ENCODE measurements at regions not wholly inside any gene's neighbourhood (a gene's known extent, or its start where the extent isn't known, plus 50 kb on each side); places are given as distances from the start of the nearest gene placed in this dataset.

- 57 to 71% (median 61%) methylated on average over 3 of the region's 3 CpGs for WGBS, 4 donors
- DNase-seq (no peak), ATAC-seq (no peak)
- Histone ChIP-seq H3K9me3 (no peaks in the 10 kb centered on the region), H3K36me3 (no peaks in the 10 kb centered on the region), H3K4me1 (no peaks in the 10 kb centered on the region), H3K27me3 (no peaks in the 10 kb centered on the region), H3K4me3 (no peak overlapping the region), H3K27ac (no peak overlapping the region)
- TF ChIP-seq CTCF (IDR thresholded peaks at IDR 0.05) (no peak), POLR2A (IDR thresholded peaks at IDR 0.05) (no peak)
- intact Hi-C loops (cut with DNase I), result no loop called here
These were observed 218.3 kb upstream of the SOX2 start for GRCh38 chr3:181493423-181493822.

- Histone ChIP-seq H3K4me3 (no peak overlapping the region), H3K36me3 (no peaks in the 10 kb centered on the region), H3K4me1 (no peaks in the 10 kb centered on the region), H3K9me3 (no peaks in the 10 kb centered on the region), H3K27me3 (no peaks in the 10 kb centered on the region), H3K27ac (no peak overlapping the region)
- ATAC-seq (no peak), DNase-seq (no peak)
- 83 to 92% (median 86%) methylated on average over 3 of the region's 3 CpGs for WGBS, 4 donors
- TF ChIP-seq POLR2A (IDR thresholded peaks at IDR 0.05) (no peak), CTCF (IDR thresholded peaks at IDR 0.05) (no peak)
- intact Hi-C loops (cut with DNase I), result no loop called here
These were observed 223.2 kb upstream of the SOX2 start for GRCh38 chr3:181488536-181488935.

- ATAC-seq, result no peak
- no peak for TF ChIP-seq CTCF (IDR thresholded peaks at IDR 0.05)
- TF ChIP-seq POLR2A (IDR thresholded peaks at IDR 0.05), result no peak
- Histone ChIP-seq H3K9me3 (no peaks in the 10 kb centered on the region), H3K27ac (no peak overlapping the region), H3K4me3 (no peak overlapping the region), H3K36me3 (no peaks in the 10 kb centered on the region), H3K4me1 (no peaks in the 10 kb centered on the region), H3K27me3 (no peaks in the 10 kb centered on the region)
- DNase-seq, result no peak
- 62 to 77% (median 66%) methylated on average over 5 of the region's 5 CpGs for WGBS, 4 donors
- intact Hi-C loops (cut with DNase I), result no loop called here
These were observed 224.3 kb upstream of the SOX2 start for GRCh38 chr3:181487236-181487978.

GRCh38 chr3:181486141-181486885 lies 225.4 kb upstream of the SOX2 start:
- DNase-seq (no peak), ATAC-seq (no peak)
- intact Hi-C loops (cut with DNase I), result no loop called here
- Histone ChIP-seq H3K27ac (no peak overlapping the region), H3K27me3 (no peaks in the 10 kb centered on the region), H3K36me3 (no peaks in the 10 kb centered on the region), H3K9me3 (no peaks in the 10 kb centered on the region), H3K4me1 (no peaks in the 10 kb centered on the region), H3K4me3 (no peak overlapping the region)
- 31 to 44% (median 35%) methylated on average over 7 of the region's 7 CpGs for WGBS, 4 donors
- TF ChIP-seq CTCF (IDR thresholded peaks at IDR 0.05) (no peak), POLR2A (IDR thresholded peaks at IDR 0.05) (no peak)

Measured in heart left ventricle (tissue), 16 donors.